ENCODE measurements at regions not wholly inside any gene's neighbourhood (a gene's known extent, or its start where the extent isn't known, plus 50 kb on each side); places are given as distances from the start of the nearest gene placed in this dataset.

DNA sequence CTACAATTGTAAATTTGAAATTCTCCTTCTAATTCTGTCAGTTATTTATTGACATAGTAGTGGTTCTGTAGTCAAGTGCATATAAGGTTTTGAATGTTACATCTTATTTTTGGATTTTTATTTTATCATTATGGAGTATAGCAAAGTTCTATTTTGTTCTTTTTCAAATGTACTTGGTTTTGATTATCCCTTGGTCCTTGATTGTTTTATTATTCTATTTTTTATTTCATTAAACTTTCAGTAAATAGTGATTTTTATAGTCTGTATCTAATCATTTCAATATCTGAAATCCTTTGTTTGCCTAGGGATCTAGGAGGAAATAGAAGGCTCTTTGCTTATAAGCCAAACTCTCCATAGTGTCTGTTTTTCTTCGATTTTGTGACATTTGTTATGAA, 87.8 kb downstream of the HFE start:
- no peak for TF ChIP-seq EZH2 (IDR thresholded peaks at IDR 0.05; ENCODE audit: borderline replicate concordance, low read depth, low read length, severe bottlenecking)
- TF ChIP-seq, protein P1, sequence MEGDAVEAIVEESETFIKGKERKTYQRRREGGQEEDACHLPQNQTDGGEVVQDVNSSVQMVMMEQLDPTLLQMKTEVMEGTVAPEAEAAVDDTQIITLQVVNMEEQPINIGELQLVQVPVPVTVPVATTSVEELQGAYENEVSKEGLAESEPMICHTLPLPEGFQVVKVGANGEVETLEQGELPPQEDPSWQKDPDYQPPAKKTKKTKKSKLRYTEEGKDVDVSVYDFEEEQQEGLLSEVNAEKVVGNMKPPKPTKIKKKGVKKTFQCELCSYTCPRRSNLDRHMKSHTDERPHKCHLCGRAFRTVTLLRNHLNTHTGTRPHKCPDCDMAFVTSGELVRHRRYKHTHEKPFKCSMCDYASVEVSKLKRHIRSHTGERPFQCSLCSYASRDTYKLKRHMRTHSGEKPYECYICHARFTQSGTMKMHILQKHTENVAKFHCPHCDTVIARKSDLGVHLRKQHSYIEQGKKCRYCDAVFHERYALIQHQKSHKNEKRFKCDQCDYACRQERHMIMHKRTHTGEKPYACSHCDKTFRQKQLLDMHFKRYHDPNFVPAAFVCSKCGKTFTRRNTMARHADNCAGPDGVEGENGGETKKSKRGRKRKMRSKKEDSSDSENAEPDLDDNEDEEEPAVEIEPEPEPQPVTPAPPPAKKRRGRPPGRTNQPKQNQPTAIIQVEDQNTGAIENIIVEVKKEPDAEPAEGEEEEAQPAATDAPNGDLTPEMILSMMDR (IDR thresholded peaks at IDR 0.05; ENCODE audit: borderline replicate concordance, extremely low read depth, low read length, poor library complexity, severe bottlenecking): no peak
- H3K4me2 ChIP-seq (ENCODE audit: insufficient read depth, low read length): peak overlapping the region; percentile 82
- H2AFZ ChIP-seq (ENCODE audit: low read depth, low read length): no peak overlapping the region
- peak overlapping the region; percentile 43; the same call in 1 of the 2 replicates for H3K27ac ChIP-seq (ENCODE audit: low read length)
- H3K4me3 ChIP-seq (ENCODE audit: low read depth in 1 of 2, low read length in 2 of 2): no peak overlapping the region
- peaks cover 48% of the 10 kb centered on the region for H3K4me1 ChIP-seq (ENCODE audit: insufficient read depth, low read length)
- ATAC-seq (ENCODE audit: insufficient read depth, low read depth) (no peak), DNase-seq (no peak)
- peak overlapping the region; percentile 80 for H3K9ac ChIP-seq (ENCODE audit: low read depth, low read length)
- no peaks in the 10 kb centered on the region for H3K27me3 ChIP-seq (ENCODE audit: insufficient read depth, low read length, poor library complexity)
- H3K36me3 ChIP-seq (ENCODE audit: insufficient read depth, low read length): no peaks in the 10 kb centered on the region
- H3K9me3 ChIP-seq (ENCODE audit: insufficient read depth, low read length, severe bottlenecking): no peaks in the 10 kb centered on the region
- H4K20me1 ChIP-seq (ENCODE audit: insufficient read depth, low read length): no peaks in the 10 kb centered on the region
- peaks cover 56% of the 10 kb centered on the region for H3K79me2 ChIP-seq (ENCODE audit: insufficient read depth, low read length)

DNA sequence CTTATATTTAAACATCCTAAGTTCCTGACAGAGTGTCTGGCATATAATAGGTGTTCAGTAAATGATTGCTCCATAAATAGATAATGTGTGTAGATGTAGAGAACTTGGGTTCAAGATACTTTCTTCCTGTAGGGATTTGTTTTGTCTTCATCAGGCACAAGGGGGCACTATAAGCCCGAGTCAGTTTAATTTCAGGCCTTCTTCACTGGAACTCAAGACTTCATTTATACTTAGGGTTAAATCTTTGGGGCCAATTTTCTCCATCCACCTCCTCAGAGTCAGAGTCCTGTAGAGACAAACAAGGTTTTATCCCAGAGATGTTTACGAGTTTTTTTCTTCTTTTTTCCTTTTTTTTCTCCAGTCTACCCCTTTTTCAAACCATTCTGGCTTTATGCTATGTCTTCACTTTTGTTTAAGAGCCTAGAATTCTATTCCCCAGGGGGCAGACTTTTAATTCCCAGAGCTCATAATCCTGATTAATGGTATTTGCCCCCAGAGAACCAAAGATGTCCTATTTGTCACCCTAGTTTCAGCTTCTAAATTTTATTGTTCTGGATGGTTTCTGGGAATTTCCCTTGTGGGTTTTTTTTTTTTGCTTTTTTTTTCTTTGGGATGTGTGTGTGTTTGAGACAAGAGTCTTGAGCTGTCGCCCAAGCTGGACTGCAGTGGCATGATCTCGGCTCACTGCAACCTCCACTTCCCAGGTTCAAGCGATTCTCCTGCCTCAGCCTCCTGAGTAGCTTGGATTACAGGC, 88.4 kb downstream of the HFE start:
- H3K9ac ChIP-seq (ENCODE audit: low read depth, low read length): peak overlapping the region; percentile 80
- no peaks in the 10 kb centered on the region for H3K36me3 ChIP-seq (ENCODE audit: insufficient read depth, low read length)
- H3K4me1 ChIP-seq (ENCODE audit: insufficient read depth, low read length): peaks cover 48% of the 10 kb centered on the region
- no peaks in the 10 kb centered on the region for H3K9me3 ChIP-seq (ENCODE audit: insufficient read depth, low read length, severe bottlenecking)
- H3K4me2 ChIP-seq (ENCODE audit: insufficient read depth, low read length): peak overlapping the region; percentile 82
- H3K4me3 ChIP-seq (ENCODE audit: low read depth in 1 of 2, low read length in 2 of 2): peak overlapping the region in 1 of 2 experiments; percentile 20; a peak in 1 of 4 replicates
- peaks cover 50% of the 10 kb centered on the region for H3K79me2 ChIP-seq (ENCODE audit: insufficient read depth, low read length)
- DNase-seq (peak; percentile 73), ATAC-seq (ENCODE audit: insufficient read depth, low read depth) (peak; percentile 37; the same call in 2 of the 3 replicates)
- H3K27me3 ChIP-seq (ENCODE audit: insufficient read depth, low read length, poor library complexity): no peaks in the 10 kb centered on the region
- H2AFZ ChIP-seq (ENCODE audit: low read depth, low read length): no peak overlapping the region
- TF ChIP-seq, protein P1 (IDR thresholded peaks at IDR 0.05; ENCODE audit: borderline replicate concordance, extremely low read depth, low read length, poor library complexity, severe bottlenecking): peak; percentile 80
- TF ChIP-seq EZH2 (IDR thresholded peaks at IDR 0.05; ENCODE audit: borderline replicate concordance, low read depth, low read length, severe bottlenecking): no peak
- H4K20me1 ChIP-seq (ENCODE audit: insufficient read depth, low read length): no peaks in the 10 kb centered on the region
- peak overlapping the region; percentile 21; the same call in 1 of the 2 replicates for H3K27ac ChIP-seq (ENCODE audit: low read length)

DNA sequence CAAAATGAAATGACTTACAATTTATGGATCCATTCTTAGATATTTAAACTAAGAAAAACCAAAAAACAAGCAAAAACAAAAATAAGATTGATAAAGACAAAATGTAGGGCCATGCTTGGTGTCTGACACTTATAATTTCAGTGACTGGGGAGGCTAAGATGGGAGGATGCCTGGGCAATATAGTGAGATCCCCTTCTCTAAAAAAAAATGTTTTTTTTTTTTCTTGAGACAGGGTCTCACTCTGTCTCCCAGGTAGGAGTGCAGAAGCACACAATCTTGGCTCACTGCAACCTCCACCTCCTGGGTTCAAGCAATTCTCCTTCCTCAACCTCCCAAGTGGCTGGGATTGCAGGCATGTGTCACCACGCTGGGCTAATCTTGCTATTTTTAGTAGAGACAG, 92.4 kb downstream of the HFE start:
- H3K4me3 ChIP-seq (ENCODE audit: low read depth in 1 of 2, low read length in 2 of 2): no peak overlapping the region
- H3K27me3 ChIP-seq (ENCODE audit: insufficient read depth, low read length, poor library complexity): no peaks in the 10 kb centered on the region
- no peak overlapping the region for H3K27ac ChIP-seq (ENCODE audit: low read length)
- DNase-seq (no peak), ATAC-seq (ENCODE audit: insufficient read depth, low read depth) (no peak)
- H3K79me2 ChIP-seq (ENCODE audit: insufficient read depth, low read length): peaks cover 10% of the 10 kb centered on the region
- no peaks in the 10 kb centered on the region for H4K20me1 ChIP-seq (ENCODE audit: insufficient read depth, low read length)
- no peaks in the 10 kb centered on the region for H3K9me3 ChIP-seq (ENCODE audit: insufficient read depth, low read length, severe bottlenecking)
- TF ChIP-seq, protein P1 (IDR thresholded peaks at IDR 0.05; ENCODE audit: borderline replicate concordance, extremely low read depth, low read length, poor library complexity, severe bottlenecking): no peak
- TF ChIP-seq EZH2 (IDR thresholded peaks at IDR 0.05; ENCODE audit: borderline replicate concordance, low read depth, low read length, severe bottlenecking): no peak
- no peak overlapping the region for H3K4me2 ChIP-seq (ENCODE audit: insufficient read depth, low read length)
- no peak overlapping the region for H3K9ac ChIP-seq (ENCODE audit: low read depth, low read length)
- peaks cover 36% of the 10 kb centered on the region for H3K4me1 ChIP-seq (ENCODE audit: insufficient read depth, low read length)
- H2AFZ ChIP-seq (ENCODE audit: low read depth, low read length): no peak overlapping the region
- H3K36me3 ChIP-seq (ENCODE audit: insufficient read depth, low read length): no peaks in the 10 kb centered on the region
